HG03159 (cell line): ENCODE measurements at regions not wholly inside any gene's neighbourhood (a gene's known extent, or its start where the extent isn't known, plus 50 kb on each side); places are given as distances from the start of the nearest gene placed in this dataset.

Experiments used
- ATAC-seq: cut with Tn5 transposase; IDR thresholded peaks from one replicate; pipeline ENCODE4 v1.9.1; 2021; ENCODE audit warnings: mild to moderate bottlenecking, moderate library complexity; ENCODE audit not compliant: unreplicated experiment

DNA sequence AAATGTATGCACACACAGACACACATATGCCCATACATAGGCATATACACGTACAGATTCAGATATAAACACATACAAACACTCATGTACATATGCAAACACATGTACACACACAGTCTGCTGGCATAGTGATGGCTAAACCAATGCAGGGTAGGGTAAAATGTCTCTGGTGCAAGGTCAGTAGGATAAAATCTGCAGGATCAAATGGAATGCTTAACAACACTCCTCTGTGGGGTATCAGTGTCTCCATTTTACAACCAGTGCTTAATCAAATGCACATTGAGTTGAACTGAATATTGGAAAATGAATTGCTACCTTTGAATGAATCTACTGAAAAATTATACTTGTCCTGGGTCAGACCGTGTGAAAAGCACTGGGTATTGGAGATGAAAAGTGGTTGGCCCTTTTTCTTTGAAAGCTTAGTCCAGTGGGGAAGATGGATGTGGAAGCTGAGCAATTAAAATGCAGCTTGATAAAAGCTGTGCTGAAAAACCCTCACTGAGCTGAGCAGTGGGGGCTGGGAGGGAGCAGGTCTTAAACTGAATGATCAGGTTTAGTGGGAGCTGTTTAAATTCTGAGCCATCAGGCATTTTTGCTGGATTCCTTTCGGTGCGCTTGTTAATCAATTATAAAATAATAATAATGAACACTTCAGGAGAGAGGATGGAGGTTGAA is 314.7 kb downstream of the HAPSTR1 start:
- ATAC-seq, result no peak

DNA sequence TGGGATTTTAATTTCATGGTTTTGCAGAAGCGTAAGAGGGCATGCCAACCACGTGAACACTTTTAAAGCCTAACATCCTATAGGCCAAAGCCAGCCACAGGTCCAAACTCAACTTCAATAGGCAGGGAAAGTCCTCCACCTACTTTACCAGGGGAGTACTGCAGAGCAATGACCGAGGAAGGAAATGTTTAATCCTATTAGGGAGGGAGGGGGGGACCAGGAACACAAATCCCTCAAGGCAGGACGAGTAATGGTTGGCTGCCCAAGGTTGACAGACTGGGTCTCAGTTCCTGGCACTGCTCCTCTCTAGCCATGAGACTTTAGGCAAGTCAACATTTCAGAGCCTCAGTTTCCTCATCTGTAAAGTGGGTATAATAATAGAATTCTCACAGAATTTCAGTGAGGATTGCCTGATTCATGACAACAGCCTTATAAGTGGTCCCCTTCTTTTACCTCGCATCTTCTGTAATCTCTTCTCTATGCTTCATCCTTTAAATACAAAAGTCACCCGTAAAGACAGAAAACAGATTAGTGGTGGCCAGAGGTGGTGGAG is 315.8 kb downstream of the HAPSTR1 start:
- no peak for ATAC-seq

- no peak for ATAC-seq
Measured at GRCh38 chr16:9408297-9408878, 316.9 kb downstream of the HAPSTR1 start.

- ATAC-seq, result no peak
Measured at GRCh38 chr16:9409560-9410493, 318.4 kb downstream of the HAPSTR1 start.

DNA sequence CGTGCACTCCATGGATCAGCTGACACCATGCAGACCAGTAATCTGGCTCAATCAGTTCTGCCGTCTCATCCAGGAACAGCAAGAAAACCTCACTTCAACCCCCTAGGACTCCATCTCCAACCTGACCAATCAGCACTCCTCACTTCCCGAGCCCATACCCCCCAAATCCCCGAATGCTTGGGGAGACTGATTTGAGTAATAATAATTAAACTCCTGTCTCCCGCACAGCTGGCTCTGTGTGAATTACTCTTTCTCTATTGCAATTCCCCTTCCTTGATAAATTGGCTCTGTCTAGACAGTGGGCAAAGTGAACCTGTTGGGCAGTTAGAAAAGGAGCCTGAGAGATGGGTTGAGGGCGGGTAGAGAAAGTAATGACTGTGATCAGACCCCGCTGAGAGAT is 320.0 kb downstream of the HAPSTR1 start:
- no peak for ATAC-seq

GRCh38 chr16:9412031-9412914 is 320.8 kb downstream of the HAPSTR1 start:
- ATAC-seq, result no peak

DNA sequence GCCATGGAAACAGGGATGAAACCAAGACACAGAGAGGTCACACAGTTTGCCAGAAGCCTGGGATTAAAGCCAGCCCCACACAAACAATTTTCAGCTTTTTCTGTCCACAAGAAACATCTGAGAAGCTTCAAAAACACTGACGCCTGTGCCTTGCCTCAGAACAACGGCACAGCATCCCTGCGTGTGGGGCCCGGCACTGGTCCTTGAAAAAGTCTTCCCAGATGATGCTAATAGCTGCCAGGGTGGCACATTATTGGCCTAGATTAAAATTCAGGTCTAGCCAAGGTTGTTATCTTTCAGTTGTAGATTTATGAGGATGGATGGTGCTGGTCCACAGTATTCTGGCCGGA is 321.4 kb downstream of the HAPSTR1 start:
- no peak for ATAC-seq

- ATAC-seq, result no peak
Measured at GRCh38 chr16:9415545-9415944, 324.1 kb downstream of the HAPSTR1 start.

DNA sequence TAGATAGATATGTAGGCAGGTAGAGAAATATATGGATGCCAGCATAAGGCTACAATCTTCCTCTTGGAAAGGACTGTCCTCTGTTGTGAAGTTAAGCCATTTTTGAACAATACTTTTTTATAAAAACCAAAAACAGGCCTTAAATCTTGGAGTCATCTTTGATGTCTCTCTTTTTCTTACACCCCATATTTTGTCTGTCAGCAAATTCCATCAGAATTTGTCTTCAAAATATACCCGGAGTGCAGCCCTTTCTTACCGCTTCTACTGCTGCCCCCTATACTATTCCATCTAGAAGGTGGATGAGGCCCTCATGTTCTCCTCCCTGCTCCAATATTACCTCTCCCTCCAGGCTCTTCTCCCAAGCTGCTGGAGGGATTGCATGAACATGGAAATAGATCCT is 326.5 kb downstream of the HAPSTR1 start:
- no peak for ATAC-seq

DNA sequence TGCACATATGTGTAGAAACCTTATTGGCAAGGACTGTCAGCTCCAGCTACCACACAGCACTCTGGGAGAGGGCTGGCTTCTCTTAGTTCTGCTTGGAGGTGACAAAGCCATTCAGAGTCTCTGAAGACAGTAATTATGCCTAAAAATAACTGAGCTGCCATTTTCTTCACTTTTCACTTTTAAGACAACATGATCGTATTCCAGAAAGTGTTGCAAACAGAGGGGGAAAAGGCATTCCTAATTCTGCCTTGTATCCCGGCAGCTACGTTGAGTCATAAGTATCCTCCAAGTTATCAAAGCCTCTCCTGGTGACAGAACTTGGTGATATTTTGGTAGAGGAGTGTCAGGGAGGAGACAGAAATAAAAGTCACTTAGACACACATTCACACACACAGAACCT is 327.7 kb downstream of the HAPSTR1 start:
- no peak for ATAC-seq

DNA sequence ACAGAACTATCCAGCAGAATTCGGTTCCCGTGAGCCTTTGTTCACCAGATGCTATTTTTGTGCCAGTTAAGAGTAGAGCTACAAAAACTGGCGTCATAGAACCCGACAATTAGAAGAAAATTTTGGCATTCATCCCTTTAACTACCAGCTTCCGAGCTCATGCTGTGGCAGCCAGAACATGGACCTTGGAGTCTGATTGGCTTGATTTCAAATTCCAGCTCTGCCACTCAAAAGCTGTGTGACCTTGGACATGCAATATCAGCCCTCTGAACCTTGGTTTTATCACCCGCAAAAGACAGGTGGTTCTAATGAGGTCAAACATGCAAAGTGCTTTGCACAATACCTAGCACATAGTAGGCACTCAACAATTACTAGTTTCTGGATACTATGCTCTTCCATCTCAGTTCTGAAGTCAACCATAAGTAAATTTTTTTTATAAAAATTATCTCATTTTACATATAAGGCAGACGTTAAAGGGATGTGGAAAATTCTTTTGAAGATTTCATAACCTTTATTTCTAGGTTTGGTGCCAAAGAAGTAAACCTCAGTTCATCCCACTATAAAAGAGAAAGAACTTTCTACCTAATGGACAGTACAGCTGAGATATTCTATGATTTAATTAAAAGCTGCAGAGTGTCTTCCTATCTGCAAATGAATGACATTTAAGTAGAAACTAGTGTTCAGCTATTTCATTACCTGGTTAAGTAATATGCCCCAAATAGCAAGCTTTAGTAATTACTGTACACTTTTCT is 331.5 kb downstream of the HAPSTR1 start:
- no peak for ATAC-seq

DNA sequence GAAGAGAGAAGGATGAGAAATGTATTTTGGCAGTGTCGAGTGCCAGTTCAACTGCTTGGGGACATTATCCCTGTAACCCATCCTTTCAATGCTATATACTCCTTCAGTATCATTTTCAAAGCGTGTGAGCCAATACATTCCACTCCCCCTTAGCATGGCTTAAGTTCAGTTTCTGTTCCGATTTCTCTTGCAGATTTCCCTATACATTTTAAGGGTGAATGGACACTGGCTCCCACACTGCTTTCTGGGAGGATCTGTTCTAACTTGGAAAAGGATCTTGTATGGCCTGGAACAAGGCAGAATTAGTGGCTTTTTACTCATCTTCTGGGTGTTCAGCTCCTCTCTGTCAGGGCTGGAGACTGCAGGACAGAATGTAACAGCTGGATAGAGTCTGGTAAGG is 333.8 kb downstream of the HAPSTR1 start:
- no peak for ATAC-seq

DNA sequence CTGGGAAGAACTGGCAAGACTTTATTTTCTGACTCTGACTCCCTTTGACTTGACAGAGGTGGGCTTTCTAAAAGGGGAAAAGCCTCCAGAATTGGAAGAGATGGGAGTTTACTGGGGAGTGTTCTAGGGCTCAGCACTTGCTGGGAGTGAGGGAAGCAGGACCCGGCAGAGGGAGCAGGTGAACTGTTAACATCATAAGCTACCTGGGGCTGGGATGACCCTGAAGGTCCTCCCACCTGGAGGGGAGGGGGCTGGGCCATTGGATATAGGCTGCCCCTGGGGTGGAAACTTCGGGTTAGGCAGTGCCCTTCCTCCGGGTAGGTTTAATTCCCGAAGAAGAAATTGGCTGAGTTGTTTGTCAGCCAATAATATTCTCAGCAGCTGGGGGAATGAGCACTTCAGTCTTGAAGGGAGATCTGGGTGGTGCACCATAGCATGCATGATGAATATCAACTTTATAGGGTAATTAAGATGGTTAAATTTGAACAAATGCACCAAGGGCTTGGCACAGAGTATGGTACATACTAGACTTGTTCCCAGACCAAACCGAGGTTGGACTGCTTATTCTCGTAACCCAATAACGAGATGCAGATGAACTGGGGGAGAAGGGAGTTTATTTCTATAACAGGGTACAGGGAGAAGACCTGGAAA is 337.0 kb downstream of the HAPSTR1 start:
- no peak for ATAC-seq

- ATAC-seq, result no peak
Measured at GRCh38 chr16:9429646-9430330, 338.3 kb downstream of the HAPSTR1 start.

DNA sequence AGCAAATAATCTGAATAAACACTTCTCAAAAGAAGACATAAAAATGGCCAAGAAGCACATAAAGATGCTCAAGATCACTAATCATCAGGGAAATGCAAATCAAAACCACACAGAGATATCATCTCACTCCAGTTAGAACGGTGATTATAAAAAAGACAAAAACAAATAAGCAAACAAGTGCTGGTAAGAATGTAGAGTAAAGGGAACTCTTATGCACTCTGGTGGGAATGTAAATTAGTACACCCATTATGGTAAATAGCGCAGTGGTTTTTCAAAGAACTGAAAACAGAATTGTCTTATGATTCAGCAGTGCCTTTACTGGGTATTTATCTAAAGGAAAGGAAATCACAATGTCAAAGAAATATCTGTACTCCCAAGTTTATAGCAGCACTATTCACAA is 343.2 kb downstream of the HAPSTR1 start:
- no peak for ATAC-seq

- no peak for ATAC-seq
Measured at GRCh38 chr16:9436175-9436574, 344.7 kb downstream of the HAPSTR1 start.

GRCh38 chr16:9437115-9437514 is 345.7 kb downstream of the HAPSTR1 start:
- no peak for ATAC-seq

GRCh38 chr16:9438991-9439390 is 347.5 kb downstream of the HAPSTR1 start:
- ATAC-seq, result no peak

GRCh38 chr16:9441012-9441411 is 349.6 kb downstream of the HAPSTR1 start:
- no peak for ATAC-seq
